ENCODE measurements at regions not wholly inside any gene's neighbourhood (a gene's known extent, or its start where the extent isn't known, plus 50 kb on each side); places are given as distances from the start of the nearest gene placed in this dataset.

DNA sequence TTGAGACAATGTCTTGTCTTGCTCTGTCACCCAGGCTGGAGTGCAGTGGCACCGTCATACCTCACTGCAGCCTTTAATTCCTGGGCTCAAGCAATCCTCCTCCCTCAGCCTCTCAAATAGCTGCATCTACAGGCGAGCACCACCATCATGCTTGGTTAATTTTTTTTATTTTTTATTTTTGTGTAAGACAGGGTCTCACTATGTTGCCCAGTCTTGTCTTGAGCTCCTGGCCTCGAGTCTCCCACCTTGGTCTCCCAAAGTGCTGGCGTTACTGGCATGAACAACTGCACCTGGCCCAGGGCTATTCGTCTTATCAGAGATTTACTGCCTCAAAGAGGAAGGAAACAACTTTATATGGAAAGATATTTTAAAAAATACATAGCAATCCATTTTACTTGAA, 102.8 kb upstream of the NUPR2 start:
- no peaks in the 10 kb centered on the region for H3K4me1 Mint-ChIP-seq (ENCODE audit: low read depth)
- intact Hi-C loops (cut with DNase I, micrococcal nuclease) = no loop called here
- H3K36me3 ChIP-seq (ENCODE audit: insufficient read depth, low read length) = no peaks in the 10 kb centered on the region
- TF ChIP-seq, protein P1, sequence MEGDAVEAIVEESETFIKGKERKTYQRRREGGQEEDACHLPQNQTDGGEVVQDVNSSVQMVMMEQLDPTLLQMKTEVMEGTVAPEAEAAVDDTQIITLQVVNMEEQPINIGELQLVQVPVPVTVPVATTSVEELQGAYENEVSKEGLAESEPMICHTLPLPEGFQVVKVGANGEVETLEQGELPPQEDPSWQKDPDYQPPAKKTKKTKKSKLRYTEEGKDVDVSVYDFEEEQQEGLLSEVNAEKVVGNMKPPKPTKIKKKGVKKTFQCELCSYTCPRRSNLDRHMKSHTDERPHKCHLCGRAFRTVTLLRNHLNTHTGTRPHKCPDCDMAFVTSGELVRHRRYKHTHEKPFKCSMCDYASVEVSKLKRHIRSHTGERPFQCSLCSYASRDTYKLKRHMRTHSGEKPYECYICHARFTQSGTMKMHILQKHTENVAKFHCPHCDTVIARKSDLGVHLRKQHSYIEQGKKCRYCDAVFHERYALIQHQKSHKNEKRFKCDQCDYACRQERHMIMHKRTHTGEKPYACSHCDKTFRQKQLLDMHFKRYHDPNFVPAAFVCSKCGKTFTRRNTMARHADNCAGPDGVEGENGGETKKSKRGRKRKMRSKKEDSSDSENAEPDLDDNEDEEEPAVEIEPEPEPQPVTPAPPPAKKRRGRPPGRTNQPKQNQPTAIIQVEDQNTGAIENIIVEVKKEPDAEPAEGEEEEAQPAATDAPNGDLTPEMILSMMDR (IDR thresholded peaks at IDR 0.05) = no peak
- no peak overlapping the region for H3K27ac ChIP-seq (ENCODE audit: low read depth in 1 of 2, low read length in 2 of 2)
- no peaks in the 10 kb centered on the region for H3K4me1 ChIP-seq (ENCODE audit: insufficient read depth, low read length)
- ChIA-PET CTCF (no interaction called here), POLR2A (no interaction called here)
- peaks cover 5 to 7% of the 10 kb centered on the region in 2 experiments for H3K9me3 ChIP-seq (ENCODE audit: control insufficient read depth in 1 of 2, insufficient read depth in 1 of 2, low read length in 2 of 2)
- no peaks in the 10 kb centered on the region for H3K36me3 Mint-ChIP-seq (ENCODE audit: low read depth)
- H3K4me3 Mint-ChIP-seq = no peak overlapping the region
- peaks cover 14% of the 10 kb centered on the region for H3K9me3 Mint-ChIP-seq
- H3K27me3 Mint-ChIP-seq = no peaks in the 10 kb centered on the region
- no peak for DNase-seq
- no peak overlapping the region for H3K27ac Mint-ChIP-seq
- no peak for ATAC-seq (ENCODE audit: poor library complexity)
- no peak overlapping the region for H3K4me3 ChIP-seq (ENCODE audit: low read length)
- no peaks in the 10 kb centered on the region for H3K27me3 ChIP-seq (ENCODE audit: control insufficient read depth in 1 of 2, insufficient read depth in 2 of 2, low read length in 2 of 2)

DNA sequence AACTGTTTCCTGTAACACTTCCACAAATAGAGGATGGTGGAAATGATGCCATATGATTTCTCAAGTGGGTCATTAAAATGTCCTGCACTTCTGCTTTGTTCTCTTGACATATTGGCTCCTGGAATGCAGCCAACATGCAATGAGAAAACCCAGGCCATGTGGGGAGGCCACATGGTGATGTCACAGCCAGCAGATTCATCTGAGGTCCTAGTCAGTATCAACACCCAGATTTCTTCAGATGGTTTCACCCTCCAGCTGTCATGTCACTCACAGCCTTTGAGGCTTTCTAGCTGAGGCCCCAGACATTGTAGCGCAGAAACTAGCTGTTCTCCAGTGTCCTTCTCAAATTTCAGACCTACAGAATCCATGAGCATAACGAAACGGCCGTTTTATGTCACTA, 102.3 kb upstream of the NUPR2 start:
- Mint-ChIP-seq H3K36me3 (ENCODE audit: low read depth) (no peaks in the 10 kb centered on the region), H3K9me3 (peaks cover 14% of the 10 kb centered on the region), H3K4me3 (no peak overlapping the region), H3K27ac (no peak overlapping the region), H3K27me3 (no peaks in the 10 kb centered on the region), H3K4me1 (ENCODE audit: low read depth) (no peaks in the 10 kb centered on the region)
- H3K9me3 ChIP-seq (ENCODE audit: control insufficient read depth in 1 of 2, insufficient read depth in 1 of 2, low read length in 2 of 2) = peaks cover 5 to 7% of the 10 kb centered on the region in 2 experiments
- H3K4me3 ChIP-seq (ENCODE audit: low read length) = no peak overlapping the region
- TF ChIP-seq, protein P1 (IDR thresholded peaks at IDR 0.05) = no peak
- no peaks in the 10 kb centered on the region for H3K36me3 ChIP-seq (ENCODE audit: insufficient read depth, low read length)
- CTCF ChIA-PET = no interaction called here
- POLR2A ChIA-PET = no interaction called here
- no peaks in the 10 kb centered on the region for H3K4me1 ChIP-seq (ENCODE audit: insufficient read depth, low read length)
- no peak overlapping the region for H3K27ac ChIP-seq (ENCODE audit: low read depth in 1 of 2, low read length in 2 of 2)
- DNase-seq (no peak), ATAC-seq (ENCODE audit: poor library complexity) (no peak)
- intact Hi-C loops (cut with DNase I, micrococcal nuclease) = no loop called here
- no peaks in the 10 kb centered on the region for H3K27me3 ChIP-seq (ENCODE audit: control insufficient read depth in 1 of 2, insufficient read depth in 2 of 2, low read length in 2 of 2)

DNA sequence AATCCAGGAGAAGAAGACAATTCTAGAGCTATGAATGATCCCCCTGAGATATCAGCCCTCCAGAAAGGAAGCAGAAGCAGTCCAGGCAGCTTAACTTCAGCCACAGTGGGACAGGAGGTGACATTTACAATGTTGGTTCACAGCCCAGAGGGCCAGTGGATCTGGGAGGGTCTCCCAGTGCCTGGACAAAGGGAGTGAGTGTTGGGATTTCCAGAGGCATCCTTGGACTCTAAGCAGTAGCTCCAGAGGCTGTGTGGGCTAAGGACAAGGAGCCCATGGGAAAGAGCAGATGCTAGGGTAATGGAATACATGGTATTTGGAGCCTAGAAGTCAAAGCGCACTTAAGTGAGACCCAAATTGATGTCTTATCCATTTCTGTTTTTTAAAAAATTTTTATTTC, 97.4 kb upstream of the NUPR2 start:
- Mint-ChIP-seq H3K27me3 (no peaks in the 10 kb centered on the region), H3K4me1 (ENCODE audit: low read depth) (no peaks in the 10 kb centered on the region), H3K27ac (no peak overlapping the region), H3K9me3 (peaks cover 13% of the 10 kb centered on the region), H3K4me3 (no peak overlapping the region), H3K36me3 (ENCODE audit: low read depth) (no peaks in the 10 kb centered on the region)
- peaks cover 7 to 16% of the 10 kb centered on the region in 2 experiments for H3K9me3 ChIP-seq (ENCODE audit: control insufficient read depth in 1 of 2, insufficient read depth in 1 of 2, low read length in 2 of 2)
- no peak overlapping the region for H3K27ac ChIP-seq (ENCODE audit: low read depth in 1 of 2, low read length in 2 of 2)
- no peak overlapping the region for H3K4me3 ChIP-seq (ENCODE audit: low read length)
- DNase-seq = no peak
- no peaks in the 10 kb centered on the region for H3K27me3 ChIP-seq (ENCODE audit: control insufficient read depth in 1 of 2, insufficient read depth in 2 of 2, low read length in 2 of 2)
- H3K36me3 ChIP-seq (ENCODE audit: insufficient read depth, low read length) = no peaks in the 10 kb centered on the region
- intact Hi-C loops (cut with DNase I, micrococcal nuclease) = no loop called here
- H3K4me1 ChIP-seq (ENCODE audit: insufficient read depth, low read length) = no peaks in the 10 kb centered on the region
- TF ChIP-seq, protein P1 (IDR thresholded peaks at IDR 0.05) = no peak
- ChIA-PET CTCF (no interaction called here), POLR2A (no interaction called here)
- no peak for ATAC-seq (ENCODE audit: poor library complexity)

Data from CD4-positive, alpha-beta T cell (primary cell).